HEK293 (cell line): ENCODE measurements at regions not wholly inside any gene's neighbourhood (a gene's known extent, or its start where the extent isn't known, plus 50 kb on each side); places are given as distances from the start of the nearest gene placed in this dataset.

Experiments
- CTCF ChIA-PET: fragments of 350-600 bp; formaldehyde crosslinking; extraction: SDS; loops from one replicate; lab custom pipeline; 2021; ENCODE audit warnings: antibody characterized with exemption; lab: Yijun Ruan, JAX
- POLR2A ChIA-PET: fragments of 300-600 bp; formaldehyde crosslinking; extraction: SDS; loops from one replicate; lab custom pipeline; 2020; ENCODE audit warnings: antibody characterized with exemption, inconsistent platforms; lab: Yijun Ruan, JAX
- H3K27ac ChIP-seq: fragments of 200-500 bp; sonication (Bioruptor generic); 2 replicates; pipeline ENCODE4 v1.5.1; 2014; ENCODE audit warnings: low read depth, low read length, control low read depth, inconsistent platforms; ENCODE audit errors: extremely low read depth
- H3K36me3 ChIP-seq, 2 experiments: fragments of 200-500 bp in 1 of 2; sonication (Bioruptor generic) in 1 of 2; 1 replicate in 1 of 2; 2 replicates in 1 of 2; pipeline ENCODE4 v1.5.1; 2014 to 2017; ENCODE audit warnings: inconsistent platforms in 2 of 2, low read length in 2 of 2; ENCODE audit not compliant: control insufficient read depth in 2 of 2, insufficient read depth in 1 of 2
- H3K4me1 ChIP-seq: fragments of 200-500 bp; sonication (Bioruptor generic); 2 replicates; pipeline ENCODE4 v1.5.1; 2014; ENCODE audit warnings: mild to moderate bottlenecking, low read length, inconsistent platforms; ENCODE audit not compliant: control insufficient read depth, insufficient read depth
- H3K4me3 ChIP-seq: 2 replicates; pipeline ENCODE4 v1.5.1; 2011; ENCODE audit warnings: low read depth, mild to moderate bottlenecking, control low read depth, low read length, moderate library complexity
- H3K9me3 ChIP-seq: fragments of 200-500 bp; sonication (Bioruptor generic); 2 replicates; pipeline ENCODE4 v1.5.1; 2014; ENCODE audit warnings: low read depth, low read length, inconsistent platforms; ENCODE audit not compliant: control insufficient read depth, insufficient read depth
- HOXC10 ChIP-seq: sonication (generic); formaldehyde crosslinking; IDR thresholded peaks from 2 replicates; pipeline ENCODE4 v1.8.1; 2023; ENCODE audit warnings: mild to moderate bottlenecking, missing genetic modification reagents
- ZFP41 ChIP-seq: fragments of 450-650 bp; formaldehyde crosslinking; IDR thresholded peaks from 2 replicates; pipeline ENCODE4 v1.5.1; 2016; ENCODE audit warnings: missing biosample characterization, missing genetic modification characterization, borderline replicate concordance
- ZNF138 ChIP-seq: fragments of 450-650 bp; formaldehyde crosslinking; IDR thresholded peaks from 2 replicates; pipeline ENCODE4 v1.5.1; 2016; ENCODE audit warnings: missing biosample characterization, missing genetic modification characterization, borderline replicate concordance
- ZNF146 ChIP-seq: fragments of 450-650 bp; formaldehyde crosslinking; IDR thresholded peaks from 2 replicates; pipeline ENCODE4 v1.5.1; 2016; ENCODE audit warnings: missing biosample characterization, missing genetic modification characterization
- ZNF175 ChIP-seq: fragments of 450-650 bp; formaldehyde crosslinking; IDR thresholded peaks from 2 replicates; pipeline ENCODE4 v1.5.1; 2016; ENCODE audit warnings: missing biosample characterization, missing genetic modification characterization
- ZNF184 ChIP-seq: fragments of 450-650 bp; IDR thresholded peaks from 2 replicates; pipeline ENCODE4 v1.5.1; 2018; ENCODE audit warnings: missing biosample characterization, mild to moderate bottlenecking, missing genetic modification characterization
- ZNF19 ChIP-seq: fragments of 450-650 bp; formaldehyde crosslinking; IDR thresholded peaks from 2 replicates; pipeline ENCODE4; 2016; ENCODE audit warnings: missing biosample characterization, missing genetic modification characterization, low read depth
- ZNF391 ChIP-seq: fragments of 450-650 bp; formaldehyde crosslinking; IDR thresholded peaks from 2 replicates; pipeline ENCODE4 v1.5.1; 2016; ENCODE audit warnings: low read depth, missing biosample characterization, missing genetic modification characterization, borderline replicate concordance
- ZNF518A ChIP-seq: fragments of 450-650 bp; formaldehyde crosslinking; conservative IDR thresholded peaks from 2 replicates; pipeline ENCODE4 v1.5.1; 2016; ENCODE audit warnings: low read depth, missing biosample characterization, missing genetic modification characterization
- ZNF529 ChIP-seq: fragments of 450-650 bp; formaldehyde crosslinking; IDR thresholded peaks from 2 replicates; pipeline ENCODE4 v1.5.1; 2017; ENCODE audit warnings: missing genetic modification characterization, missing biosample characterization; ENCODE audit not compliant: insufficient replicate concordance
- ZNF544 ChIP-seq: fragments of 450-650 bp; formaldehyde crosslinking; IDR thresholded peaks from 2 replicates; pipeline ENCODE4 v1.5.0; 2017; ENCODE audit warnings: missing biosample characterization, missing genetic modification characterization
- ZNF560 ChIP-seq: fragments of 450-650 bp; formaldehyde crosslinking; IDR thresholded peaks from 2 replicates; pipeline ENCODE4 v1.5.1; 2017; ENCODE audit warnings: missing biosample characterization, missing genetic modification characterization, borderline replicate concordance
- ZNF561 ChIP-seq: fragments of 450-650 bp; IDR thresholded peaks from 2 replicates; pipeline ENCODE4 v1.5.1; 2018; ENCODE audit warnings: missing biosample characterization, missing genetic modification characterization, borderline replicate concordance
- ZNF626 ChIP-seq: fragments of 450-650 bp; sonication (Bioruptor Pico); formaldehyde crosslinking; IDR thresholded peaks from 2 replicates; pipeline ENCODE4 v1.5.1; 2018; ENCODE audit warnings: missing biosample characterization, missing genetic modification characterization, inconsistent platforms
- ZNF664 ChIP-seq: fragments of 450-650 bp; formaldehyde crosslinking; IDR thresholded peaks from 2 replicates; pipeline ENCODE4 v1.5.1; 2016; ENCODE audit warnings: missing biosample characterization, missing genetic modification characterization
- ZNF670 ChIP-seq: fragments of 450-650 bp; formaldehyde crosslinking; IDR thresholded peaks from 2 replicates; pipeline ENCODE4 v1.5.1; 2016; ENCODE audit warnings: missing biosample characterization, missing genetic modification characterization, low read depth
- ZNF677 ChIP-seq: fragments of 450-650 bp; IDR thresholded peaks from 2 replicates; pipeline ENCODE4 v1.5.0; 2018; ENCODE audit warnings: missing biosample characterization, mild to moderate bottlenecking, missing genetic modification characterization, moderate library complexity
- ZNF776 ChIP-seq: fragments of 450-650 bp; formaldehyde crosslinking; IDR thresholded peaks from 2 replicates; pipeline ENCODE4 v1.5.0; 2017; ENCODE audit warnings: missing biosample characterization, missing genetic modification characterization, borderline replicate concordance
- ZNF777 ChIP-seq: fragments of 450-650 bp; formaldehyde crosslinking; IDR thresholded peaks from 2 replicates; pipeline ENCODE4 v1.5.1; 2017; ENCODE audit warnings: missing biosample characterization, missing genetic modification characterization, borderline replicate concordance
- TF ChIP-seq, protein P1 (sequence below): fragments of 450-650 bp; IDR thresholded peaks from 2 replicates; pipeline ENCODE4 v1.5.1; 2018; ENCODE audit warnings: missing biosample characterization, mild to moderate bottlenecking, missing genetic modification characterization
- TF ChIP-seq, protein P2 (sequence below): fragments of 450-650 bp; formaldehyde crosslinking; IDR thresholded peaks from 2 replicates; pipeline ENCODE4 v1.5.1; 2016; ENCODE audit warnings: missing biosample characterization, missing genetic modification characterization, borderline replicate concordance

DNA sequence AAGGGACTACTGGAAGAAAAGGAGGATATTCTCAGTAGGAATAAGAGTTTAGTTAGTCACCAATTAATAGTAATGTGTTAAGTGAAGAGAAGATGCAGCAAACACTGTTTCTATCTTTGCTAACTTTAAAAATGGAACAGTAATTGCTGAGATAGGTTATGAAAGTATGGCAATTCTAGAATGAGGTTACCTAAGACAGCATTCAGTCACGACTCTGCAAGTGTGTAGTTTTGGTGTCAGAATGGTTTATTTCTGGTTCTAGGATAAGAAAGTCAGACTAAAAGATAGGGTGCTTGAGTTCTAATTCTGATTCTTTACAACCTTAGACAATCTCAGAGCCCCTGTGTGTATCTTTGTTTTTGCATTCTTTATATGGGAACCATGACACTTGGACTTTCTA lies 138.1 kb downstream of the POU4F1 start (continued):
- TF ChIP-seq ZNF518A (tag by site-specific recombination) (no peak), ZNF626 (tag by site-specific recombination) (no peak), ZNF670 (tag by site-specific recombination) (no peak), ZFP41 (no peak), HOXC10 (no peak), ZNF146 (tag by site-specific recombination) (no peak), ZNF560 (no peak), ZNF138 (tag by site-specific recombination) (no peak)
- TF ChIP-seq, protein P1, sequence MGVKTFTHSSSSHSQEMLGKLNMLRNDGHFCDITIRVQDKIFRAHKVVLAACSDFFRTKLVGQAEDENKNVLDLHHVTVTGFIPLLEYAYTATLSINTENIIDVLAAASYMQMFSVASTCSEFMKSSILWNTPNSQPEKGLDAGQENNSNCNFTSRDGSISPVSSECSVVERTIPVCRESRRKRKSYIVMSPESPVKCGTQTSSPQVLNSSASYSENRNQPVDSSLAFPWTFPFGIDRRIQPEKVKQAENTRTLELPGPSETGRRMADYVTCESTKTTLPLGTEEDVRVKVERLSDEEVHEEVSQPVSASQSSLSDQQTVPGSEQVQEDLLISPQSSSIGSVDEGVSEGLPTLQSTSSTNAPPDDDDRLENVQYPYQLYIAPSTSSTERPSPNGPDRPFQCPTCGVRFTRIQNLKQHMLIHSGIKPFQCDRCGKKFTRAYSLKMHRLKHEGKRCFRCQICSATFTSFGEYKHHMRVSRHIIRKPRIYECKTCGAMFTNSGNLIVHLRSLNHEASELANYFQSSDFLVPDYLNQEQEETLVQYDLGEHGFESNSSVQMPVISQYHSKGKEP, result no peak

DNA sequence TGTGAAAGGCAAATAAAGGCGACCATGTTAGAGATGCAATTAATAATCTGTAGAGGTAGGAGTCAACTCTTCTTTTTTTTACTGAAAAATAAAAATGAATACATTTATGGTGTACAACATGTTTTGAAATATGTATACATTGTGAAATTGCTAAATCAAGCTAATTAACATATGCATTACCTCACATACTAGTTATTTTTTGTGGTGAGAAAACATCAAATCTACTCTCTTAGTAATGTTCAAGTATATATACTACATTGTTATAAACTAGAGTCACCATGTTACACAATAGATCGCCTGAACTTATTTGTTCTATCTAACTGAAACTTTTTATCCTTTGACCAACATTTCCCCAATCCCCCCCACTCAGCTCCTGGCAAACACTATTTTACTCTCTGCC lies 143.2 kb downstream of the POU4F1 start:
- ChIA-PET POLR2A (no interaction called here), CTCF (no interaction called here)
- H3K4me3 ChIP-seq, result no peak overlapping the region
- H3K27ac ChIP-seq, result no peak overlapping the region
- H3K4me1 ChIP-seq, result no peaks in the 10 kb centered on the region
- TF ChIP-seq HOXC10, result no peak
- TF ChIP-seq ZNF175 (tag by site-specific recombination), result no peak
- TF ChIP-seq ZNF626 (tag by site-specific recombination), result no peak
- TF ChIP-seq ZNF664 (tag by site-specific recombination), result no peak
- TF ChIP-seq ZNF544, result no peak
- TF ChIP-seq ZNF529, result no peak
- no peak for TF ChIP-seq ZNF19 (tag by site-specific recombination)
- no peak for TF ChIP-seq ZNF777 (tag by site-specific recombination)
- TF ChIP-seq, protein P2, sequence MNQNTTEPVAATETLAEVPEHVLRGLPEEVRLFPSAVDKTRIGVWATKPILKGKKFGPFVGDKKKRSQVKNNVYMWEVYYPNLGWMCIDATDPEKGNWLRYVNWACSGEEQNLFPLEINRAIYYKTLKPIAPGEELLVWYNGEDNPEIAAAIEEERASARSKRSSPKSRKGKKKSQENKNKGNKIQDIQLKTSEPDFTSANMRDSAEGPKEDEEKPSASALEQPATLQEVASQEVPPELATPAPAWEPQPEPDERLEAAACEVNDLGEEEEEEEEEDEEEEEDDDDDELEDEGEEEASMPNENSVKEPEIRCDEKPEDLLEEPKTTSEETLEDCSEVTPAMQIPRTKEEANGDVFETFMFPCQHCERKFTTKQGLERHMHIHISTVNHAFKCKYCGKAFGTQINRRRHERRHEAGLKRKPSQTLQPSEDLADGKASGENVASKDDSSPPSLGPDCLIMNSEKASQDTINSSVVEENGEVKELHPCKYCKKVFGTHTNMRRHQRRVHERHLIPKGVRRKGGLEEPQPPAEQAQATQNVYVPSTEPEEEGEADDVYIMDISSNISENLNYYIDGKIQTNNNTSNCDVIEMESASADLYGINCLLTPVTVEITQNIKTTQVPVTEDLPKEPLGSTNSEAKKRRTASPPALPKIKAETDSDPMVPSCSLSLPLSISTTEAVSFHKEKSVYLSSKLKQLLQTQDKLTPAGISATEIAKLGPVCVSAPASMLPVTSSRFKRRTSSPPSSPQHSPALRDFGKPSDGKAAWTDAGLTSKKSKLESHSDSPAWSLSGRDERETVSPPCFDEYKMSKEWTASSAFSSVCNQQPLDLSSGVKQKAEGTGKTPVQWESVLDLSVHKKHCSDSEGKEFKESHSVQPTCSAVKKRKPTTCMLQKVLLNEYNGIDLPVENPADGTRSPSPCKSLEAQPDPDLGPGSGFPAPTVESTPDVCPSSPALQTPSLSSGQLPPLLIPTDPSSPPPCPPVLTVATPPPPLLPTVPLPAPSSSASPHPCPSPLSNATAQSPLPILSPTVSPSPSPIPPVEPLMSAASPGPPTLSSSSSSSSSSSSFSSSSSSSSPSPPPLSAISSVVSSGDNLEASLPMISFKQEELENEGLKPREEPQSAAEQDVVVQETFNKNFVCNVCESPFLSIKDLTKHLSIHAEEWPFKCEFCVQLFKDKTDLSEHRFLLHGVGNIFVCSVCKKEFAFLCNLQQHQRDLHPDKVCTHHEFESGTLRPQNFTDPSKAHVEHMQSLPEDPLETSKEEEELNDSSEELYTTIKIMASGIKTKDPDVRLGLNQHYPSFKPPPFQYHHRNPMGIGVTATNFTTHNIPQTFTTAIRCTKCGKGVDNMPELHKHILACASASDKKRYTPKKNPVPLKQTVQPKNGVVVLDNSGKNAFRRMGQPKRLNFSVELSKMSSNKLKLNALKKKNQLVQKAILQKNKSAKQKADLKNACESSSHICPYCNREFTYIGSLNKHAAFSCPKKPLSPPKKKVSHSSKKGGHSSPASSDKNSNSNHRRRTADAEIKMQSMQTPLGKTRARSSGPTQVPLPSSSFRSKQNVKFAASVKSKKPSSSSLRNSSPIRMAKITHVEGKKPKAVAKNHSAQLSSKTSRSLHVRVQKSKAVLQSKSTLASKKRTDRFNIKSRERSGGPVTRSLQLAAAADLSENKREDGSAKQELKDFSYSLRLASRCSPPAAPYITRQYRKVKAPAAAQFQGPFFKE (tag by site-specific recombination), result no peak
- no peak for TF ChIP-seq ZNF677 (tag by site-specific recombination)
- no peak for TF ChIP-seq ZNF776
- TF ChIP-seq ZNF184 (tag by site-specific recombination), result no peak
- no peak for TF ChIP-seq ZNF391
- no peak for TF ChIP-seq ZNF561
- H3K9me3 ChIP-seq, result no peaks in the 10 kb centered on the region
- no peaks in the 10 kb centered on the region for H3K36me3 ChIP-seq
